Endothelial cell of umbilical vein (primary cell): ENCODE measurements at regions not wholly inside any gene's neighbourhood (a gene's known extent, or its start where the extent isn't known, plus 50 kb on each side); places are given as distances from the start of the nearest gene placed in this dataset.

ENCODE experiments used
- BruUV-seq: library from RNA; stranded (reverse); fragments of 400-500 nt; replicated peaks from 2 replicates; lab custom pipeline; 2021; lab: Mats Ljungman, UMichigan
- CTCF ChIA-PET: fragments of 300-600, 350-600 bp; sonication (Branson Sonifier 250); formaldehyde crosslinking; loops from one replicate; lab custom pipeline; 2021; ENCODE audit warnings: antibody characterized with exemption, inconsistent platforms; lab: Charles Lee
- POLR2A ChIA-PET: fragments of 300-600, 350-600 bp; sonication (Branson Sonifier 250); formaldehyde crosslinking; loops from one replicate; lab custom pipeline; 2021; ENCODE audit warnings: antibody characterized with exemption, inconsistent platforms; lab: Charles Lee
- DNase-seq: peaks from one replicate; pipeline ENCODE4 v3.0.0-alpha.2; 2011; ENCODE audit warnings: low read depth, low spot score
- FAIRE-seq: peaks from 2 replicates; lab custom pipeline; 2011; peaks lifted over from hg19 to GRCh38; lab: Jason Lieb, UNC
- H2AFZ ChIP-seq: 2 replicates; pipeline ENCODE4 v1.6.0; 2012; ENCODE audit warnings: low read depth, low read length, control low read depth, inconsistent platforms
- H3K27ac ChIP-seq: 2 replicates; pipeline ENCODE4 v1.5.1; 2011; ENCODE audit warnings: low read depth, mild to moderate bottlenecking, control low read depth, low read length, moderate library complexity; ENCODE audit not compliant: insufficient read depth
- H3K27me3 ChIP-seq, 2 experiments: 2 replicates each; pipeline versions ENCODE4 v1.6.0 to v1.6.1; 2011; ENCODE audit warnings: low read length in 2 of 2, mixed read lengths in 1 of 2; ENCODE audit not compliant: control insufficient read depth in 2 of 2, insufficient read depth in 2 of 2
- H3K36me3 ChIP-seq, 2 experiments: 2 replicates in 1 of 2; 3 replicates in 1 of 2; pipeline ENCODE4 v1.5.1; 2011; ENCODE audit warnings: low read length in 2 of 2, mild to moderate bottlenecking in 1 of 2, moderate library complexity in 1 of 2; ENCODE audit not compliant: control insufficient read depth in 2 of 2, insufficient read depth in 2 of 2; ENCODE audit errors: extremely low read depth in 1 of 2
- H3K4me1 ChIP-seq: 3 replicates; pipeline ENCODE4 v1.5.1; 2011; ENCODE audit warnings: mild to moderate bottlenecking, low read length; ENCODE audit not compliant: control insufficient read depth, insufficient read depth; ENCODE audit errors: extremely low read depth
- H3K4me2 ChIP-seq: 2 replicates; pipeline ENCODE4 v1.6.1; 2011; ENCODE audit warnings: low read length, control low read depth, mixed read lengths; ENCODE audit not compliant: insufficient read depth
- H3K4me3 ChIP-seq, 3 experiments: fragments of 200-600 bp in 1 of 3; sonication (generic), shearing (Covaris generic) in 1 of 3; replicated peaks in 1 of 3; 2 replicates each; pipeline ENCODE4 v1.5.1; 2011 to 2016; ENCODE audit warnings: control low read depth in 3 of 3, low read length in 3 of 3, mild to moderate bottlenecking in 2 of 3, inconsistent platforms in 1 of 3, low read depth in 1 of 3, moderate library complexity in 1 of 3; ENCODE audit not compliant: insufficient read depth in 1 of 3
- H3K79me2 ChIP-seq: 2 replicates; pipeline ENCODE4 v1.6.0; 2012; ENCODE audit warnings: low read length, inconsistent platforms; ENCODE audit not compliant: control insufficient read depth, insufficient read depth
- H3K9ac ChIP-seq: replicated peaks from 2 replicates; pipeline ENCODE3; 2011; ENCODE audit warnings: low read length, control low read depth; ENCODE audit not compliant: insufficient read depth; ENCODE audit errors: extremely low read depth
- H3K9me1 ChIP-seq: replicated peaks from 3 replicates; pipeline ENCODE4 v1.6.0; 2011; ENCODE audit warnings: mild to moderate bottlenecking, low read length; ENCODE audit not compliant: control insufficient read depth, insufficient read depth; ENCODE audit errors: extremely low read depth
- H3K9me3 ChIP-seq: replicated peaks from 2 replicates; pipeline ENCODE4 v1.5.1; 2012; ENCODE audit warnings: low read length, inconsistent platforms; ENCODE audit not compliant: control insufficient read depth, insufficient read depth
- H4K20me1 ChIP-seq: replicated peaks from 2 replicates; pipeline ENCODE3; 2011; ENCODE audit warnings: mild to moderate bottlenecking, low read length; ENCODE audit not compliant: control insufficient read depth, insufficient read depth; ENCODE audit errors: extremely low read depth
- CTCF ChIP-seq, 2 donors: IDR thresholded peaks; 1 replicate in 1 of 2; 2 replicates in 1 of 2; pipeline ENCODE4 v1.5.1; 2011; ENCODE audit warnings: low read length in 2 of 2, mild to moderate bottlenecking in 2 of 2, moderate library complexity in 2 of 2, control low read depth in 1 of 2, inconsistent platforms in 1 of 2, low read depth in 1 of 2; ENCODE audit not compliant: insufficient read depth in 1 of 2; ENCODE audit errors: extremely low read depth in 1 of 2
- FOS ChIP-seq: IDR thresholded peaks from 2 replicates; pipeline ENCODE4 v1.6.1; 2011; ENCODE audit warnings: mild to moderate bottlenecking, low read length, moderate library complexity, borderline replicate concordance; ENCODE audit not compliant: insufficient read depth
- GATA2 ChIP-seq: IDR thresholded peaks from 2 replicates; pipeline ENCODE4 v1.7.0; 2011; ENCODE audit warnings: low read depth, mild to moderate bottlenecking, moderate library complexity, mixed read lengths, low read length; ENCODE audit not compliant: insufficient read length, insufficient read depth
- JUN ChIP-seq: IDR thresholded peaks from 2 replicates; pipeline ENCODE4 v1.6.1; 2011; ENCODE audit warnings: borderline replicate concordance, low read depth; ENCODE audit not compliant: insufficient read length, insufficient read depth
- MAX ChIP-seq: IDR thresholded peaks from 2 replicates; pipeline ENCODE4 v1.6.1; 2011; ENCODE audit not compliant: insufficient read depth, insufficient read length
- MYC ChIP-seq: IDR thresholded peaks from one replicate; pipeline ENCODE4 v1.6.1; 2011; ENCODE audit warnings: mild to moderate bottlenecking, low read depth, low read length
- POLR2A ChIP-seq: IDR thresholded peaks from 2 replicates; pipeline ENCODE4 v1.6.1; 2012; ENCODE audit warnings: low read depth, mild to moderate bottlenecking, control low read depth, low read length
- POLR2AphosphoS5 ChIP-seq: IDR thresholded peaks from 2 replicates; pipeline ENCODE4 v1.6.1; 2012; ENCODE audit warnings: low read depth, mild to moderate bottlenecking, control low read depth, low read length, moderate library complexity; ENCODE audit not compliant: insufficient read depth
- dilution Hi-C: fragments of 300-500 bp; cut with MboI; formaldehyde crosslinking; loops from one replicate; pipeline ENCODE4 v1.15.0; 2019; ENCODE audit warnings: low sequenced_read_pairs; ENCODE audit not compliant: extremely low pct_ligation_motif_present
- intact Hi-C: fragments of 100-400 bp; cut with micrococcal nuclease; formaldehyde crosslinking; loops from one replicate; pipeline ENCODE4 v1.10.0; 2022

GRCh38 chr7:68715907-68716306 lies 882.4 kb upstream of the AUTS2 start:
- Histone ChIP-seq H3K9me1 (no peaks in the 10 kb centered on the region), H3K4me1 (no peaks in the 10 kb centered on the region), H3K79me2 (no peaks in the 10 kb centered on the region), H3K9ac (no peak overlapping the region), H3K9me3 (no peaks in the 10 kb centered on the region), H3K4me2 (no peak overlapping the region), H4K20me1 (no peaks in the 10 kb centered on the region), H3K4me3 (no peak overlapping the region), H3K27ac (no peak overlapping the region), H2AFZ (no peak overlapping the region), H3K27me3 (no peaks in the 10 kb centered on the region), H3K36me3 (no peaks in the 10 kb centered on the region)
- intact Hi-C loops: no loop called here
- FAIRE-seq (no peak), DNase-seq (no peak)
- CTCF ChIA-PET: no interaction called here
- TF ChIP-seq POLR2A (no peak), CTCF (IDR thresholded peaks at IDR 0.05; ENCODE audit: extremely low read depth in 1 of 2, insufficient read depth in 1 of 2, low read depth in 1 of 2, low read length in 2 of 2) (no peak)
- BruUV-seq: no TSS peak
- POLR2A ChIA-PET: no interaction called here
- dilution Hi-C loops: no loop called here

GRCh38 chr7:68717176-68717575 lies 881.1 kb upstream of the AUTS2 start:
- Histone ChIP-seq H3K9me3 (no peaks in the 10 kb centered on the region), H3K9me1 (no peaks in the 10 kb centered on the region), H3K4me2 (no peak overlapping the region), H3K27ac (no peak overlapping the region), H3K27me3 (no peaks in the 10 kb centered on the region), H3K4me3 (no peak overlapping the region), H3K36me3 (no peaks in the 10 kb centered on the region), H3K9ac (no peak overlapping the region), H4K20me1 (no peaks in the 10 kb centered on the region), H3K4me1 (no peaks in the 10 kb centered on the region), H2AFZ (no peak overlapping the region), H3K79me2 (no peaks in the 10 kb centered on the region)
- TF ChIP-seq POLR2AphosphoS5: no peak
- no peak for TF ChIP-seq GATA2
- no peak for TF ChIP-seq MAX
- no peak for TF ChIP-seq CTCF (IDR thresholded peaks at IDR 0.05; ENCODE audit: extremely low read depth in 1 of 2, insufficient read depth in 1 of 2, low read depth in 1 of 2, low read length in 2 of 2)
- TF ChIP-seq POLR2A: no peak
- TF ChIP-seq MYC: no peak
- no peak for TF ChIP-seq JUN
- no peak for TF ChIP-seq FOS
- no peak for FAIRE-seq
- DNase-seq: no peak
- ChIA-PET CTCF (no interaction called here), POLR2A (no interaction called here)
- dilution Hi-C loops: no loop called here
- intact Hi-C loops: no loop called here
- no TSS peak for BruUV-seq
